ES-I3 (cell line): ENCODE measurements at regions not wholly inside any gene's neighbourhood (a gene's known extent, or its start where the extent isn't known, plus 50 kb on each side); places are given as distances from the start of the nearest gene placed in this dataset.
"Not testable (repeated sequence)": the region's sequence is repeated elsewhere in the genome, so short reads cannot be mapped to it uniquely, and the experiment has no call there.

Source experiments
- H3K36me3 ChIP-seq: 2 replicates; pipeline ENCODE4 v1.6.1; 2013; ENCODE audit warnings: mild to moderate bottlenecking, low read length, control low read depth, moderate library complexity; ENCODE audit not compliant: insufficient read depth
- H3K4me1 ChIP-seq: 2 replicates; pipeline ENCODE4 v1.6.1; 2013; ENCODE audit warnings: mild to moderate bottlenecking, control low read depth, low read length; ENCODE audit not compliant: insufficient read depth
- H3K9ac ChIP-seq: 2 replicates; pipeline ENCODE4 v1.6.1; 2013; ENCODE audit warnings: low read depth, mild to moderate bottlenecking, low read length, moderate library complexity
- H3K9me3 ChIP-seq: 2 replicates; pipeline ENCODE4 v1.6.1; 2013; ENCODE audit warnings: mild to moderate bottlenecking, low read length, moderate library complexity; ENCODE audit not compliant: control insufficient read depth, insufficient read depth

GRCh38 chr3:75502769-75503756 is 161.1 kb upstream of the FRG2C start:
- H3K4me1 ChIP-seq, H3K9me3 ChIP-seq, H3K9ac ChIP-seq, H3K36me3 ChIP-seq: not testable (repeated sequence)

- Histone ChIP-seq H3K9ac (no peak overlapping the region), H3K9me3 (no peaks in the 10 kb centered on the region; the same call in 1 of the 2 replicates)
These were observed 157.5 kb upstream of the FRG2C start for GRCh38 chr3:75506603-75507002.

GRCh38 chr3:75507956-75508355 is 156.2 kb upstream of the FRG2C start:
- not testable (repeated sequence) for H3K9me3 ChIP-seq, H3K36me3 ChIP-seq, H3K4me1 ChIP-seq, H3K9ac ChIP-seq

More at GRCh38 chr3:75506603-75507002, 157.5 kb upstream of the FRG2C start:
- H3K36me3 ChIP-seq: no peaks in the 10 kb centered on the region
- H3K4me1 ChIP-seq: 0 out of 2 replicates have a peak, but pooled peaks cover 7% of the 10 kb centered on the region

GRCh38 chr3:75527657-75528056 is 136.5 kb upstream of the FRG2C start:
- H3K4me1 ChIP-seq, H3K9ac ChIP-seq, H3K36me3 ChIP-seq, H3K9me3 ChIP-seq: not testable (repeated sequence)

- H3K9ac ChIP-seq, H3K4me1 ChIP-seq, H3K9me3 ChIP-seq, H3K36me3 ChIP-seq: not testable (repeated sequence)
These were observed 112.0 kb upstream of the FRG2C start for GRCh38 chr3:75552095-75552494.

- H3K9ac ChIP-seq, H3K36me3 ChIP-seq, H3K4me1 ChIP-seq, H3K9me3 ChIP-seq: not testable (repeated sequence)
These were observed 99.7 kb upstream of the FRG2C start for GRCh38 chr3:75564427-75564826.

GRCh38 chr3:75572303-75572702 is 91.8 kb upstream of the FRG2C start:
- H3K9me3 ChIP-seq, H3K4me1 ChIP-seq, H3K36me3 ChIP-seq, H3K9ac ChIP-seq: not testable (repeated sequence)

- not testable (repeated sequence) for H3K36me3 ChIP-seq, H3K4me1 ChIP-seq, H3K9me3 ChIP-seq
- peak overlapping the region; percentile 28; the same call in 1 of the 2 replicates for H3K9ac ChIP-seq
These were observed 85.0 kb upstream of the FRG2C start for GRCh38 chr3:75579091-75579490.

- peak overlapping the region; percentile 28; the same call in 1 of the 2 replicates for H3K9ac ChIP-seq
- H3K36me3 ChIP-seq, H3K9me3 ChIP-seq, H3K4me1 ChIP-seq: not testable (repeated sequence)
These were observed 84.6 kb upstream of the FRG2C start for GRCh38 chr3:75579536-75579935.

GRCh38 chr3:75579981-75580782 is 83.9 kb upstream of the FRG2C start:
- H3K36me3 ChIP-seq, H3K9me3 ChIP-seq, H3K4me1 ChIP-seq: not testable (repeated sequence)
- peak overlapping the region; percentile 43; the same call in 1 of the 2 replicates for H3K9ac ChIP-seq

- not testable (repeated sequence) for H3K36me3 ChIP-seq, H3K9me3 ChIP-seq, H3K9ac ChIP-seq, H3K4me1 ChIP-seq
These were observed 81.6 kb upstream of the FRG2C start for GRCh38 chr3:75582536-75582935.

- not testable (repeated sequence) for H3K4me1 ChIP-seq, H3K36me3 ChIP-seq, H3K9me3 ChIP-seq, H3K9ac ChIP-seq
These were observed 81.0 kb upstream of the FRG2C start for GRCh38 chr3:75583116-75583515.

- not testable (repeated sequence) for H3K36me3 ChIP-seq, H3K4me1 ChIP-seq, H3K9ac ChIP-seq, H3K9me3 ChIP-seq
These were observed 76.4 kb upstream of the FRG2C start for GRCh38 chr3:75587695-75588094.

GRCh38 chr3:75590382-75590781 is 73.7 kb upstream of the FRG2C start:
- H3K4me1 ChIP-seq, H3K9me3 ChIP-seq, H3K9ac ChIP-seq, H3K36me3 ChIP-seq: not testable (repeated sequence)
